GM21786 (cell line): ENCODE measurements at regions not wholly inside any gene's neighbourhood (a gene's known extent, or its start where the extent isn't known, plus 50 kb on each side); places are given as distances from the start of the nearest gene placed in this dataset.
"Not testable (repeated sequence)": the region's sequence is repeated elsewhere in the genome, so short reads cannot be mapped to it uniquely, and the experiment has no call there.

Source experiments
- ATAC-seq: cut with Tn5 transposase; IDR thresholded peaks from one replicate; pipeline ENCODE4 v1.9.1; 2021; ENCODE audit not compliant: unreplicated experiment

GRCh38 chr18:43341014-43341413 lies 63.7 kb upstream of the SYT4 start:
- no peak for ATAC-seq

- ATAC-seq: no peak
Measured at GRCh38 chr18:43350176-43350575, 72.9 kb upstream of the SYT4 start.

- no peak for ATAC-seq
Measured at GRCh38 chr18:43364535-43364934, 87.2 kb upstream of the SYT4 start.

GRCh38 chr18:43367895-43368294 lies 90.6 kb upstream of the SYT4 start:
- ATAC-seq: no peak

- ATAC-seq: not testable (repeated sequence)
Measured at GRCh38 chr18:43369311-43369710, 92.0 kb upstream of the SYT4 start.

GRCh38 chr18:43372773-43373172 lies 95.5 kb upstream of the SYT4 start:
- ATAC-seq: no peak

GRCh38 chr18:43380104-43380672 lies 102.9 kb upstream of the SYT4 start:
- ATAC-seq: no peak

- no peak for ATAC-seq
Measured at GRCh38 chr18:43382641-43383403, 105.5 kb upstream of the SYT4 start.

- ATAC-seq: no peak
Measured at GRCh38 chr18:43389163-43389562, 111.9 kb upstream of the SYT4 start.

- no peak for ATAC-seq
Measured at GRCh38 chr18:43392168-43392567, 114.9 kb upstream of the SYT4 start.

- no peak for ATAC-seq
Measured at GRCh38 chr18:43393174-43393573, 115.9 kb upstream of the SYT4 start.

GRCh38 chr18:43396266-43396665 lies 119.0 kb upstream of the SYT4 start:
- no peak for ATAC-seq

GRCh38 chr18:43398601-43399000 lies 121.3 kb upstream of the SYT4 start:
- no peak for ATAC-seq

- no peak for ATAC-seq
Measured at GRCh38 chr18:43405097-43405496, 127.8 kb upstream of the SYT4 start.

GRCh38 chr18:43414006-43414405 lies 136.7 kb upstream of the SYT4 start:
- ATAC-seq: no peak

GRCh38 chr18:43420091-43420490 lies 142.8 kb upstream of the SYT4 start:
- no peak for ATAC-seq

- no peak for ATAC-seq
Measured at GRCh38 chr18:43420950-43421349, 143.7 kb upstream of the SYT4 start.

GRCh38 chr18:43422518-43422917 lies 145.2 kb upstream of the SYT4 start:
- no peak for ATAC-seq

- ATAC-seq: no peak
Measured at GRCh38 chr18:43435851-43436250, 158.6 kb upstream of the SYT4 start.

- ATAC-seq: no peak
Measured at GRCh38 chr18:43442131-43442530, 164.8 kb upstream of the SYT4 start.

GRCh38 chr18:43442571-43442970 lies 165.3 kb upstream of the SYT4 start:
- no peak for ATAC-seq

GRCh38 chr18:43465483-43465882 lies 188.2 kb upstream of the SYT4 start:
- no peak for ATAC-seq

GRCh38 chr18:43471873-43472272 lies 194.6 kb upstream of the SYT4 start:
- ATAC-seq: no peak
